Endothelial cell of umbilical vein (primary cell): ENCODE measurements at regions not wholly inside any gene's neighbourhood (a gene's known extent, or its start where the extent isn't known, plus 50 kb on each side); places are given as distances from the start of the nearest gene placed in this dataset.

ENCODE experiments used
- BruUV-seq: library from RNA; stranded (reverse); fragments of 400-500 nt; replicated peaks from 2 replicates; lab custom pipeline; 2021; lab: Mats Ljungman, UMichigan
- CTCF ChIA-PET: fragments of 300-600, 350-600 bp; sonication (Branson Sonifier 250); formaldehyde crosslinking; loops from one replicate; lab custom pipeline; 2021; ENCODE audit warnings: antibody characterized with exemption, inconsistent platforms; lab: Charles Lee
- POLR2A ChIA-PET: fragments of 300-600, 350-600 bp; sonication (Branson Sonifier 250); formaldehyde crosslinking; loops from one replicate; lab custom pipeline; 2021; ENCODE audit warnings: antibody characterized with exemption, inconsistent platforms; lab: Charles Lee
- DNase-seq: peaks from one replicate; pipeline ENCODE4 v3.0.0-alpha.2; 2011; ENCODE audit warnings: low read depth, low spot score
- FAIRE-seq: peaks from 2 replicates; lab custom pipeline; 2011; peaks lifted over from hg19 to GRCh38; lab: Jason Lieb, UNC
- H2AFZ ChIP-seq: 2 replicates; pipeline ENCODE4 v1.6.0; 2012; ENCODE audit warnings: low read depth, low read length, control low read depth, inconsistent platforms
- H3K27ac ChIP-seq: 2 replicates; pipeline ENCODE4 v1.5.1; 2011; ENCODE audit warnings: low read depth, mild to moderate bottlenecking, control low read depth, low read length, moderate library complexity; ENCODE audit not compliant: insufficient read depth
- H3K27me3 ChIP-seq, 2 experiments: 2 replicates each; pipeline versions ENCODE4 v1.6.0 to v1.6.1; 2011; ENCODE audit warnings: low read length in 2 of 2, mixed read lengths in 1 of 2; ENCODE audit not compliant: control insufficient read depth in 2 of 2, insufficient read depth in 2 of 2
- H3K36me3 ChIP-seq, 2 experiments: 2 replicates in 1 of 2; 3 replicates in 1 of 2; pipeline ENCODE4 v1.5.1; 2011; ENCODE audit warnings: low read length in 2 of 2, mild to moderate bottlenecking in 1 of 2, moderate library complexity in 1 of 2; ENCODE audit not compliant: control insufficient read depth in 2 of 2, insufficient read depth in 2 of 2; ENCODE audit errors: extremely low read depth in 1 of 2
- H3K4me1 ChIP-seq: 3 replicates; pipeline ENCODE4 v1.5.1; 2011; ENCODE audit warnings: mild to moderate bottlenecking, low read length; ENCODE audit not compliant: control insufficient read depth, insufficient read depth; ENCODE audit errors: extremely low read depth
- H3K4me2 ChIP-seq: 2 replicates; pipeline ENCODE4 v1.6.1; 2011; ENCODE audit warnings: low read length, control low read depth, mixed read lengths; ENCODE audit not compliant: insufficient read depth
- H3K4me3 ChIP-seq, 3 experiments: fragments of 200-600 bp in 1 of 3; sonication (generic), shearing (Covaris generic) in 1 of 3; replicated peaks in 1 of 3; 2 replicates each; pipeline ENCODE4 v1.5.1; 2011 to 2016; ENCODE audit warnings: control low read depth in 3 of 3, low read length in 3 of 3, mild to moderate bottlenecking in 2 of 3, inconsistent platforms in 1 of 3, low read depth in 1 of 3, moderate library complexity in 1 of 3; ENCODE audit not compliant: insufficient read depth in 1 of 3
- H3K79me2 ChIP-seq: 2 replicates; pipeline ENCODE4 v1.6.0; 2012; ENCODE audit warnings: low read length, inconsistent platforms; ENCODE audit not compliant: control insufficient read depth, insufficient read depth
- H3K9ac ChIP-seq: replicated peaks from 2 replicates; pipeline ENCODE3; 2011; ENCODE audit warnings: low read length, control low read depth; ENCODE audit not compliant: insufficient read depth; ENCODE audit errors: extremely low read depth
- H3K9me1 ChIP-seq: replicated peaks from 3 replicates; pipeline ENCODE4 v1.6.0; 2011; ENCODE audit warnings: mild to moderate bottlenecking, low read length; ENCODE audit not compliant: control insufficient read depth, insufficient read depth; ENCODE audit errors: extremely low read depth
- H3K9me3 ChIP-seq: replicated peaks from 2 replicates; pipeline ENCODE4 v1.5.1; 2012; ENCODE audit warnings: low read length, inconsistent platforms; ENCODE audit not compliant: control insufficient read depth, insufficient read depth
- H4K20me1 ChIP-seq: replicated peaks from 2 replicates; pipeline ENCODE3; 2011; ENCODE audit warnings: mild to moderate bottlenecking, low read length; ENCODE audit not compliant: control insufficient read depth, insufficient read depth; ENCODE audit errors: extremely low read depth
- EZH2 ChIP-seq: IDR thresholded peaks from 2 replicates; pipeline ENCODE4 v1.6.1; 2012; ENCODE audit warnings: borderline replicate concordance, low read depth, mild to moderate bottlenecking, moderate library complexity, low read length, inconsistent platforms; ENCODE audit not compliant: severe bottlenecking
- FOS ChIP-seq: IDR thresholded peaks from 2 replicates; pipeline ENCODE4 v1.6.1; 2011; ENCODE audit warnings: mild to moderate bottlenecking, low read length, moderate library complexity, borderline replicate concordance; ENCODE audit not compliant: insufficient read depth
- GATA2 ChIP-seq: IDR thresholded peaks from 2 replicates; pipeline ENCODE4 v1.7.0; 2011; ENCODE audit warnings: low read depth, mild to moderate bottlenecking, moderate library complexity, mixed read lengths, low read length; ENCODE audit not compliant: insufficient read length, insufficient read depth
- MYC ChIP-seq: IDR thresholded peaks from one replicate; pipeline ENCODE4 v1.6.1; 2011; ENCODE audit warnings: mild to moderate bottlenecking, low read depth, low read length
- POLR2A ChIP-seq: IDR thresholded peaks from 2 replicates; pipeline ENCODE4 v1.6.1; 2012; ENCODE audit warnings: low read depth, mild to moderate bottlenecking, control low read depth, low read length
- dilution Hi-C: fragments of 300-500 bp; cut with MboI; formaldehyde crosslinking; loops from one replicate; pipeline ENCODE4 v1.15.0; 2019; ENCODE audit warnings: low sequenced_read_pairs; ENCODE audit not compliant: extremely low pct_ligation_motif_present
- intact Hi-C: fragments of 100-400 bp; cut with micrococcal nuclease; formaldehyde crosslinking; loops from one replicate; pipeline ENCODE4 v1.10.0; 2022
- TF ChIP-seq, protein P1 (sequence below), 2 donors: IDR thresholded peaks; 1 replicate in 1 of 2; 2 replicates in 1 of 2; pipeline ENCODE4 v1.5.1; 2011; ENCODE audit warnings: low read length in 2 of 2, mild to moderate bottlenecking in 2 of 2, moderate library complexity in 2 of 2, control low read depth in 1 of 2, inconsistent platforms in 1 of 2, low read depth in 1 of 2; ENCODE audit not compliant: insufficient read depth in 1 of 2; ENCODE audit errors: extremely low read depth in 1 of 2
- TF ChIP-seq, protein P2 (sequence below): IDR thresholded peaks from 2 replicates; pipeline ENCODE4 v1.6.1; 2011; ENCODE audit not compliant: insufficient read depth, insufficient read length

DNA sequence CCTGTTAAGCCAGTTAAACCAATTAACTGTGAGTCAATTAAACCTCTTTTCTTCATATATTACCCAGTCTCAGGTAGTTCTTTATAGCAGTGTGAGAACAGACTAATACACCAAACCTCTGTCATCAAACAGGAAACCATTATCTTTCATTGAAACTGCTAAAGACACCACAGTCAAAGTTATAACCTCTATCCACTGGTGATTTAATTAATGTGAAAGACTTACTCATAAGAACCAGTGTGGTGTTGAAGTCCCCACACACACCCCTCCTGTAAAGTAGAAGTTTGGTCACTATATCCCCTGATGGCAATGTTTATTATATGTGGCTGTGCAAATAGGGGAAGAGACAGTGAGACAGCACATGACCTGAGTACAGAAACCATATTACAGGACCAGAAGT, 228.1 kb downstream of the NEBL start:
- intact Hi-C loops, result no loop called here
- H3K9me1 ChIP-seq, result no peaks in the 10 kb centered on the region
- DNase-seq, result no peak
- H3K9ac ChIP-seq, result no peak overlapping the region
- H2AFZ ChIP-seq, result no peak overlapping the region
- CTCF ChIA-PET, result no interaction called here
- H3K9me3 ChIP-seq, result peaks cover 6% of the 10 kb centered on the region
- FAIRE-seq, result no peak
- H3K79me2 ChIP-seq, result no peaks in the 10 kb centered on the region
- H3K4me2 ChIP-seq, result no peak overlapping the region
- TF ChIP-seq POLR2A (no peak), GATA2 (no peak), EZH2 (no peak), FOS (no peak), MYC (no peak)
- TF ChIP-seq, protein P1, sequence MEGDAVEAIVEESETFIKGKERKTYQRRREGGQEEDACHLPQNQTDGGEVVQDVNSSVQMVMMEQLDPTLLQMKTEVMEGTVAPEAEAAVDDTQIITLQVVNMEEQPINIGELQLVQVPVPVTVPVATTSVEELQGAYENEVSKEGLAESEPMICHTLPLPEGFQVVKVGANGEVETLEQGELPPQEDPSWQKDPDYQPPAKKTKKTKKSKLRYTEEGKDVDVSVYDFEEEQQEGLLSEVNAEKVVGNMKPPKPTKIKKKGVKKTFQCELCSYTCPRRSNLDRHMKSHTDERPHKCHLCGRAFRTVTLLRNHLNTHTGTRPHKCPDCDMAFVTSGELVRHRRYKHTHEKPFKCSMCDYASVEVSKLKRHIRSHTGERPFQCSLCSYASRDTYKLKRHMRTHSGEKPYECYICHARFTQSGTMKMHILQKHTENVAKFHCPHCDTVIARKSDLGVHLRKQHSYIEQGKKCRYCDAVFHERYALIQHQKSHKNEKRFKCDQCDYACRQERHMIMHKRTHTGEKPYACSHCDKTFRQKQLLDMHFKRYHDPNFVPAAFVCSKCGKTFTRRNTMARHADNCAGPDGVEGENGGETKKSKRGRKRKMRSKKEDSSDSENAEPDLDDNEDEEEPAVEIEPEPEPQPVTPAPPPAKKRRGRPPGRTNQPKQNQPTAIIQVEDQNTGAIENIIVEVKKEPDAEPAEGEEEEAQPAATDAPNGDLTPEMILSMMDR (IDR thresholded peaks at IDR 0.05; ENCODE audit: extremely low read depth in 1 of 2, insufficient read depth in 1 of 2, low read depth in 1 of 2, low read length in 2 of 2), result no peak
- TF ChIP-seq, protein P2, sequence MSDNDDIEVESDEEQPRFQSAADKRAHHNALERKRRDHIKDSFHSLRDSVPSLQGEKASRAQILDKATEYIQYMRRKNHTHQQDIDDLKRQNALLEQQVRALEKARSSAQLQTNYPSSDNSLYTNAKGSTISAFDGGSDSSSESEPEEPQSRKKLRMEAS, result no peak
- H3K27me3 ChIP-seq, result no peaks in the 10 kb centered on the region
- H3K36me3 ChIP-seq, result no peaks in the 10 kb centered on the region
- H4K20me1 ChIP-seq, result no peaks in the 10 kb centered on the region
- dilution Hi-C loops, result no loop called here
- H3K27ac ChIP-seq, result no peak overlapping the region
- no TSS peak for BruUV-seq
- H3K4me3 ChIP-seq, result no peak overlapping the region
- POLR2A ChIA-PET, result no interaction called here
- no peaks in the 10 kb centered on the region for H3K4me1 ChIP-seq
